ENCODE measurements at regions not wholly inside any gene's neighbourhood (a gene's known extent, or its start where the extent isn't known, plus 50 kb on each side); places are given as distances from the start of the nearest gene placed in this dataset.

DNA sequence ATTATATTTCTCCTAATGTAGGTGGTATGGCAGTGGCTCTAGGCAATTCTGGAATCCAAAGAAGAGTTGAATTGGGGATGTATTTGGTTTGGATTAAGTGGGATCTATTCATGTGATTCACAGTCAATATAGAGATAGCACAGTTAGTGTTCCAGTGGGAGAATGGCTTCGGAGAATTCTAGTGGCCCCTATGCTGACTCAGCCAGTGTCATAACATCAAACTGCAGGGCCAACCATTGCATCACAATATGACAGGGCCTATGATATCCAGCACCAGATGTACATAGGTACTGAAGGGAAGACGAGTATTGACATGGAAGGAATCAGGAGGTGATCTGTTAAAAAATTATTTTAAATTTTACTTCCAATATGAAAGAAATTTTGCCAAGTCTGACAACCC lies 302.8 kb upstream of the UBE2E2 start (continued):
- TF ChIP-seq CHD7 (IDR thresholded peaks at IDR 0.05; ENCODE audit: insufficient replicate concordance, low read length) (no peak), ATF2 (IDR thresholded peaks at IDR 0.05; ENCODE audit: low read length) (no peak), GTF2F1 (IDR thresholded peaks at IDR 0.05; ENCODE audit: borderline replicate concordance, low read depth, low read length) (no peak)

Data from H1 (cell line).